Stimulated activated CD4-positive, alpha-beta T cell treated with anti-CD3 and anti-CD28 coated beads, TNF-alpha, amount 100 ng/mL, for 4 hours (primary cell): ENCODE measurements at regions not wholly inside any gene's neighbourhood (a gene's known extent, or its start where the extent isn't known, plus 50 kb on each side); places are given as distances from the start of the nearest gene placed in this dataset.

Experiments
- DNase-seq, 3 experiments: peaks; one replicate each; pipeline ENCODE4 v3.0.0-alpha.2; 2020; ENCODE audit warnings: low read depth in 3 of 3

GRCh38 chr20:24376311-24377099 lies 92.9 kb upstream of the SYNDIG1 start:
- no peak for DNase-seq

DNA sequence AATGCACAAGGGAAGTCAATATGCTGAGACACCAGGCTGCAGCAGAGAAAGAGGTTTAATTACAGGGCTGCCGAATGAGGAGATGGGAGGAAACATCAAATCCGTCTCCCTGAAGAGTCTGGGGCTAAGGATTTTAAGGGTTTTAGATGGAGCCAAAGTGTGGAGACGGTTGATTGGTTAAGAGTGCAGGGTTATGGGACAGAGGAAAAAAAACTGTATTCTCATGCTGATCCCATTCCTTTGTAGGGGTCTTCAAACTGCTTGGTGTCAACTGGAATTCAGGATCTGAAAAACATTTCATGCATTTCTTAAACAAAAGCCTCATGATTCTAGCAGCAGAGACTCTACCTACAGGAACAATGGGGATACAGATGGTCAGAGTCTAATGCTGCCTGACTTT lies 96.1 kb upstream of the SYNDIG1 start:
- no peak for DNase-seq

- no peak for DNase-seq
These were observed 98.3 kb upstream of the SYNDIG1 start for GRCh38 chr20:24370911-24371695.

DNA sequence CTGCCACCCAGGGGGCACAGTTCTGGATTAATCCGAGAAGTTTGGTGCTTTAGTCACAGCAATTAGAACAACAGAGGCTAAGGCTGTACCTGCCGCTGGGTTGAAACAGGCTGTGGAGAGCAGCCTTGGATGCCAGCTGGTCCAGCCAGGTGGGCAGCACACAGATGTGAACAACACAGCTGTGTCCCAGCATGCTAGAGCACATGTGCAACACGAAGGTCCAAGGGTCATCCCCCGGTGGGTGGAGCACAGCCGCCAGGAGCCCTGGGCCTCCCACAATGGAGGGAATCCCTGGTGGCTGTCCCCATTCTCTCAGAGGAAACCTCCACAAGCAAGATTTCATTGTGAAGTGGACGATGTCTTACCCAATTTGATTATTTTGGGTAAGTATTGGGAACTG lies 99.2 kb upstream of the SYNDIG1 start:
- no peak for DNase-seq

- DNase-seq: no peak
These were observed 101.2 kb upstream of the SYNDIG1 start for GRCh38 chr20:24368253-24368652.

DNA sequence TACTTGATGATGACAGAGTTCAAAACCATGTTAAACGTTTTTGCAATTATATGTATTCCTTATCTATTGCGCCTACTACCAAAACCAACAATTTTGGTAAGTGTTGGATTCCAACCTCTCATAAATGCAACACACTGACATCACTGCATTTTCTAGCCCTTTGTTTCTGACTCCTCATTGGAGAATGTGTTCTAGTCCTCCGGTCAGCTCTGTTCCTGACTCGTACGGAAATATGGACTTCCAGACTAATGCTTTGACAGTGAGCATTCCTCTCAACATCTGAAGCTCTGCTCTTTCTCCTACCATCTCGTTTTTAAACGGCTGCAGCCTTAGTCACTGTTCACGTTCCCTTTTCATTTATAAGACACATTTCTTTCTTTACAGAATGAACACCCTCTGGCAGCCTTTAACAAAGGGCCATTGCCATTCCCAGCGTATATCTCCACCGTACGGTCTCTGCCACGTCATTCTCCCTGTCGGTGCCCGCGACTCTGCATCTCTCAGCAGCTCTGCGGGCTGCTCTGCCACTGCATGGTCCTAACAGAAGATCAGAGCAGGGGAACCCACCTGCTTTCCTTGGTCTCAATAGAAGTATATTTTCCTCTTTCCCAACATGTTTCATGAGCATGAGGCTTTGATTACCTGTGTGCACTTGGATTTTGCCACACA lies 103.0 kb upstream of the SYNDIG1 start:
- DNase-seq: no peak

DNA sequence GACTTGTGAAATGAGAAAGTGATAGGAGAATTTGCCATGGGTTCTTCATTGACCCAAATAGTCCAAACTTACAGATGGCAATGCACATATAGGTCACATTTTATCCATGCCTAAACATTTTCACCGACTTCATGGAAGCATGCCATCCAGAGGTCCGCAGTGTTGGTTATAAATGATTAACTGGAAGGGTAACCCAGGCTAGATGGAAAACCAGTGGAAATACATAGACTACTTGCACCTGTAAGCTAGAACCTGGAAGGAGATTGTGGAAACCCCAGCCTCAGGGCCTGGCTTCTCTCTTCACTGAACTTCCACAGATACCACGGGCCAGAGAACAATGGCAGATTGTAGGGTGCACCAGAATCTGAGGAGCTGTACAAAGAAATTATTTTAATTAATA lies 103.8 kb upstream of the SYNDIG1 start:
- no peak for DNase-seq

DNA sequence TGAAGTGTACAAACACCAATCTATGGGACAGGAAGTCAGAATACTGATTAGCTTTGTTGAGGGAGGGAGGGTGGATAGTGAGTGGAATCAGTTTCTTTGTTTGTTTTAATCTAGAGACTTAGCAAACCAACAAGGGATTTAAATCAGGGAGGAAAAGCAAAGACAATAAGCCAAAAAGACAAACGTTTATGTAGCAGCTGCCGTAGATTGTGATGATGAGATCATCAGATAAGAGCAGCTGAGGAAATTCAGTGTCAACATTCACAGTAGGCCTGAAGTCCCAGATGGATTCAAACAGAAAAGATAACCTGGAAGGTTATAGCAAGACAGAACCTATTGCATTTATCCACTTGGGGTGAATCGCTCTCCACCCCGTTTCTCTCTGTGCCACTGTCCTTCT lies 104.9 kb upstream of the SYNDIG1 start:
- no peak for DNase-seq

DNA sequence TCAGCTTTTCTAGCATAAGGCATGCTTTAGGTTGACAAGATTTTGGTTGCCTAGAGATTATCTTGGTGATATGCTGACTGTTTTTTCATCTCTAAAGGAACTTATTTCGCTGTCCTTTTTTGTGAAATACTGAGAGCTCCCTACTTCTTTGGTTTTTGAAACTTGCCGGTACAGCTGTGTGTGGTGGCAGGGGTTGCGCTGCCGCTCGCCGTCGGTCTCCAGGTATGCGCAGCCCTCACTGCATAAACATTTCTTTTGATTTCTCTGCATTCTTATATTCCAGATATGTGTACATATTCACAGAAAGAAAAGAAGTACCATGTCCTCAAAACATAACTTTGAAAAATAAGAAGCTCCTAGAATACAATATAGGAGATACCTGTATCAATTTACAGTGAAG lies 106.4 kb upstream of the SYNDIG1 start:
- DNase-seq: no peak

DNA sequence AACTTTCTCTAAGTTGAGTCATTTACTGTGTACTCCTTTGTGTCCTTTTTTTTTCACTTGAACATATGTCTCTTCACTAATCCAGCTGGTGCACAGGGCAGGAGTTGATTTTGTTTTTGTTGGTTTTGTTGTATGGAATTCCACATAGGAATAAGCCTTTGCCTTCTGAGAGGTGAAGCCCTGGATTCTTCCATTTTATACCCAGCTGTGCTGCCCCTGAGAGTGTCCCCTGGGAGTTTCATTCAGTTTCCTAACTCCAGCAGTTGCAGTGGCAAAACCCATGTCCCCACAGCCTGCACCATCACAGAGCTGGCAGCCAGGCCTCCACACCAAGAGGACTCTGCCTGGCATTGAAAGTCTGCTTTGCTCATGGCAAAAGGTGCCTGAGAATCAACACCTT lies 107.3 kb upstream of the SYNDIG1 start:
- DNase-seq: no peak

GRCh38 chr20:24361541-24361940 lies 107.9 kb upstream of the SYNDIG1 start:
- no peak for DNase-seq

DNA sequence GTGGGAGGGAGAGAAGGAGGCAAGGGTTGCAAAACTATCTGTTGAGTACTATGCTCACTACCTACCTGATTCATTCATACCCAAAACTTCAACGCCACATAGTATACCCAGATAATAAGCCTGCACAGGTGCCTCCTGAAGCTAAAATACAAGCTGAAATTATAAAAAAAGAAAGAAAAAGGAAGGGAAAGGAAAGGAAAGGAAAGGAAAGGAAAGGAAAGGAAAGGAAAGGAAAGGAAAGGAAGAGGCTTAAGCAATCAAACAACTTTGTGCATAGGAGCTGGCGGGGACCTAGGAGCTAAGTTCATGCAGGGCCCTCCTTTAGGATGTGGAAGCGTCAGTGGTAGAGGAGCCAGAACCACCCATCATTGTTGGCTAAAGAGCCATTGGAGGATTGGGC lies 108.9 kb upstream of the SYNDIG1 start:
- DNase-seq: no peak

DNA sequence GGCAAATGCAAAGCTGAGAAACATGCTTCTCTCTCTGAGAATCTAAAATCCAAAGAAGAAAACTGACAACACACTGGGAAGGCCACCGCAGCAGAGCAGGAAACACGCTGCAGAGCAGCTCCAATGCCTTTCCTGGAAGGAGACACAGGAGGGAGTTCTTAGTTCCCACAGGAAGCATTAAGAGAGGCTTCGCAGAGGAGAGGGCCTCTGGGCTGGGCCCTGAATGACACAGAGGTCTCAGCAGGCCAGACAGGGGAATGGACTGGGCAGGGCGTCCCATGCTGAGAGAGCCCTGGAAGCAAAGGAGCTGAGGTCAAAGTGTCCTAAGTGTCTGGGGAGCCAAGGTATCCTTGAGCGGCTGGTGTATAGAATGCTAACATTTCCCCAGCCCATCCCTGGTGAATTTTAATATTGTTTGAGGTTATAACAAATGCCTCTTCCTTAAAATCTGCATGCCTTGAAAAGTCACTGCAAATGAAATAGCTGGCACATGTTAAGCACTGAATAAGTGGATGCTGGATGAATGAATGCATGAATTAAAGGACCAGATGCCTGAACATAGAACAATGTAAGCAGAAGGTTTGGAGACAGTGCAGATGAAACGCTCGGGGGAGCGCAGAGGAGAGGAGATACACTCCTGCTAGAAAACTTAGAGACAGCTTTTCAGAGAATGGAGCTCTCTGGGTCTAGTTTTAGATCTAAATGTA lies 110.0 kb upstream of the SYNDIG1 start:
- no peak for DNase-seq

DNA sequence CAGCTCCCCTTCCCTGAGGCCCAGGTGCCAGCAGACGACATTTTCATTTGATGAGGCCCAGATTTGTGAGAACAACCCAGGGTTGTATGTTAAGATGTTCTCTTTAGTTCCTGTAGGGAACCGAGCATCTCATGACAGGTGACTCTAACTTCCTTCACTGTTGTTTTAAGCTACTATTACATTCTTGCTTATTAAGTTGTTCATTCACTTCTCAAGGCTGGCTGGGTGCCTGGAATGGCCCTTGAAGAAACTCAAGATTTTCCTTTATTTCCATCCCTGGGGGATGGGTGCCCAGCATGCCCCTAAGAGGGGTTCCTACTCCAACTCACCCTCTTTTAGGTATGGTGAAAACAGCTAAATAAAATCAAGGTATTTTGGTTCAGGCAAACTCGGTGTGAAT lies 111.5 kb upstream of the SYNDIG1 start:
- no peak for DNase-seq

GRCh38 chr20:24357177-24357576 lies 112.3 kb upstream of the SYNDIG1 start:
- no peak for DNase-seq

DNA sequence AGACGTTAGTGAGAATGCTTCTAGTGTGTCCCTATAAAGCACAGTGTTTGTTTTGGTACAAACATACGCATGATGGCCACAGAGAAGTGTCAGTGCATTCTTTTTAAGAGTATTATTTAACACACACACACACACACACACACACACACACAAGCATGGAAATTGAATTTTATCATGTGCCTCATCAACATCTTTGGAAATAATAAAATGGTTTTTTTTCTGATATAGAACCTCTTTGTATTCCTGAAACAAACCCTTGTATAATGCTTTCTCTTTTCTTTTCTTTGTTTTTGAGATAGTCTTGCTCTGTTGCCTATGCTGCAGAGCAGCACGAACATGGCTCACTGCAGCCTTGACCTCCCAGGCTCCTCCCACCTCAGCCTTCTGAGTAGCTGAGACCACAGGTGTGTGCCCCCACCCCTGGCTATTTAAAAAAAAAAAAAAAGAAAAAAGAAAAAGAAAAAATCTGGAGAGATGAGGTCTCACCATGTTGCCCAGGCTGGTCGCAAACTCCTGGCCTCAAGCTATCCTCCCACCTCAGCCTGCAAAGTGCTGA lies 116.2 kb upstream of the SYNDIG1 start:
- no peak for DNase-seq

GRCh38 chr20:24350923-24351368 lies 118.5 kb upstream of the SYNDIG1 start:
- DNase-seq: no peak

DNA sequence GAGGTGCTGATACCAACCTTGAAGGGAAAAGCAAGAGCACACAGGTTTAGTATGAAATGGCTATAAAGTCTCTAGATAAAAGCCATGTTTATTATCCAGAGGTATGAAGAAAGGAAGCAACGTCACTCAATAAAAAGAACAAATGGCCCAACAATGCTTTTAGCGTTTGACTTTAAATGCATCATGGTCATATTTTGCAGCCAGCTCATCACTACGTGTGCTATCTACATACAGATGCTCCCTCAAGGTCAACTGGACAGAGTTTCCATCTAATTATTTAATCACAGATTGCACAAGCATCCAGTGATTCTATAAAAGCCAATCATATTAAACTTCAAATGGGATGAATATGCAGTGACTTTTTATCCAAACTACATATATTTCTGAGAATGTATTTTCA lies 127.6 kb upstream of the SYNDIG1 start:
- DNase-seq: no peak

GRCh38 chr20:24340933-24341332 lies 128.5 kb upstream of the SYNDIG1 start:
- DNase-seq: no peak

- no peak for DNase-seq
These were observed 130.2 kb upstream of the SYNDIG1 start for GRCh38 chr20:24339210-24339641.

GRCh38 chr20:24337551-24337950 lies 131.9 kb upstream of the SYNDIG1 start:
- no peak for DNase-seq

DNA sequence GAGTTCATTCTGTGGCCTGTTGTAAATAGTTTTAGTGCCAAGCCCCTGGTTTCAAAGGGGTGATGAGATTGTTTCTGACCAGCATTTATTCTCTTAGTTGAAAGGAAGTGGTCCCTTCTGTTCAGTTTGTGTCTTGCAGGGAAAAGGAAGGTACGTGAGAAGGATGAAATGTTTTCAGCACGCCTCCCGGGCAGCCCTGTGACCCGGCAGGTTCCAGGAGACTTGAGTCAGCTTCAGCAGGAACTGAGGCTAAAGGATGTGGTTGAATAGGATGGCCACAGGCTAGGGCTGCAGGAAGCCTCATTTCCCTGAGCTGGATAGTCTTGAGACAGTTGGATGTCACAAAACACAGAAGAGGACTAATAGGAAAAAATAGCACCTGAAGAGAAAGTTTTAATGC lies 132.4 kb upstream of the SYNDIG1 start:
- no peak for DNase-seq
